ENCODE measurements at regions not wholly inside any gene's neighbourhood (a gene's known extent, or its start where the extent isn't known, plus 50 kb on each side); places are given as distances from the start of the nearest gene placed in this dataset.
A peak's percentile ranks its signal among the peaks of the same experiment; 100 is the strongest.

DNA sequence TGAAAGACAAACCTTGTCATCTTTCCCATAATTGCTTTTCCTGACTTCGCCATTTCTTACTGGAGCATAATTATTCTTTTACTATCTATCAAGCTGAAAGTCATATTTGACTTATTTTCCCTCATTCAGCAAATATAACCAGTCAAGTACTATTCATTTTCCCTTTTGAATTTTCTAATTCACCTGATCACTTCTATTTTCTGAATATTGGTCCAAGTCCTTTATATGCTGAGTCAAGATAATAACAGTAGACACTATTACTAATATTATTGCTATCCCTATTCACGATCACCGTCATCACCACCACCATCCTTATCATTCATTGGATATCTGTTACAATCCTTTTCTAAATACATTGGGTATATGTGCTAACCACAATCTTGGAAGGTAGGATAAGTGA is 728.0 kb downstream of the NOVA1 start:
- Mint-ChIP-seq H3K27me3 (no peaks in the 10 kb centered on the region), H3K9me3 (peaks cover 1% of the 10 kb centered on the region), H3K4me3 (no peak overlapping the region), H3K36me3 (ENCODE audit: low read depth) (no peaks in the 10 kb centered on the region), H3K4me1 (no peaks in the 10 kb centered on the region), H3K27ac (no peak overlapping the region)
- ChIA-PET CTCF (no interaction called here), POLR2A (no interaction called here)
- no peak for DNase-seq

DNA sequence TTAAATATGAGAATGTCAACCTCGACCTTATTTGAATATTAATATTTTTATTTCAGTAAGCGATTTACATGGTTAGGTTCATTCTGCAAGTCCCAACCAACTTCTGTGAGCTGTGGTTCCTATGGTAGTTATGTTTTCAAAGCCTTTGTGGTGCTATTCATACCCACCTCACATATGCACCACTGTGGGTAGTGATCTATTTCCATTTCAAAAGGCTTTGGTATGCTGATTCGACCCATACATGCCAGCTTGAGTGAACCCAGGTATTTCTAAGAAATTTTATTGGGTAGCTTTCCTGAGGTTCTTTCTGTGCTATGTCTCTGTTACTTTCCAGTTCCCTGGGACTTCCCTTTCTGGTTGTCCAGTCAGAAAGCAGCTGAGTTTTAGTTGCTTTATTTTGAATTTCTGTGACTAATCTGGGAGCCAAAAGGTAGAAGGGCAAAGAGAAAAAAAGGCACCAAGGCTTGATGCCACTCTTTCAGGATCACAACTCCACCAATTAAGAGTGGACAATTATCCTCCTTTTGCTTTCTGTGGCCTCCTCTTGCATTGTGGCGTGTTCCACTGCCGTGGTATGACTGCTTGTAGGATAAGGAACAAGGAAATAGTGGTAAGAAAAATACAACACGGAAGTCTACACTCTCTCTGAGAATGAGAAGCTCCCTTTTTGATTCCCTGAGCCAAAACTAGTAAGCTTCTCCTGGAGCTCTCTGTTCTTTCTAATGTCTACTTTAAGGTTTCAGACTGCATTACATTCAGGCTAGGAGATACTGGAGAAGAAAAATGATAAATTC is 729.1 kb downstream of the NOVA1 start:
- no peak for DNase-seq
- Mint-ChIP-seq H3K9me3 (peaks cover 1% of the 10 kb centered on the region), H3K27ac (no peak overlapping the region), H3K4me1 (no peaks in the 10 kb centered on the region), H3K4me3 (no peak overlapping the region), H3K36me3 (ENCODE audit: low read depth) (no peaks in the 10 kb centered on the region), H3K27me3 (no peaks in the 10 kb centered on the region)
- CTCF ChIA-PET: no interaction called here
- POLR2A ChIA-PET: no interaction called here

DNA sequence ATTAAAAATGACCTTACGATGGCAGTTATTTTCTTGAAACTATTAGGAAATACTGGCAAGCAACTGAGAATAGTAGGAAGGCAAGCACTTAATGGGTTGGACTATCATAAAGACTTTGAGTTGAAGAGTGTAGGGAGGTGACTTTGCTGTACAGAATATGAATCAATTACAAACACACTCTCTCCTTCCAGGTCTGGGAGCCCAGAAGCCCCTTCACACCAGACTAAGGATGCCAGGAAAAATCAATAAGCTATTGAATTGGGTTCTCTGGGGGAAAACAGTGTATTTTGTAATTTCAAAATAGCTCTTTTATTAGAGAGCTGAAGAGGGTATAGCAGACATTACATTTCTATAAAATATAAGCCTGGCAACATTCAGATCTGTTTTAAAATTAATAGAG is 736.4 kb downstream of the NOVA1 start:
- CTCF ChIA-PET: no interaction called here
- no peaks in the 10 kb centered on the region for H3K4me1 Mint-ChIP-seq
- H3K27ac Mint-ChIP-seq: no peak overlapping the region
- H3K4me3 Mint-ChIP-seq: no peak overlapping the region
- no peaks in the 10 kb centered on the region for H3K9me3 Mint-ChIP-seq
- H3K36me3 Mint-ChIP-seq (ENCODE audit: low read depth): no peaks in the 10 kb centered on the region
- DNase-seq: no peak
- H3K27me3 Mint-ChIP-seq: no peaks in the 10 kb centered on the region
- POLR2A ChIA-PET: no interaction called here

DNA sequence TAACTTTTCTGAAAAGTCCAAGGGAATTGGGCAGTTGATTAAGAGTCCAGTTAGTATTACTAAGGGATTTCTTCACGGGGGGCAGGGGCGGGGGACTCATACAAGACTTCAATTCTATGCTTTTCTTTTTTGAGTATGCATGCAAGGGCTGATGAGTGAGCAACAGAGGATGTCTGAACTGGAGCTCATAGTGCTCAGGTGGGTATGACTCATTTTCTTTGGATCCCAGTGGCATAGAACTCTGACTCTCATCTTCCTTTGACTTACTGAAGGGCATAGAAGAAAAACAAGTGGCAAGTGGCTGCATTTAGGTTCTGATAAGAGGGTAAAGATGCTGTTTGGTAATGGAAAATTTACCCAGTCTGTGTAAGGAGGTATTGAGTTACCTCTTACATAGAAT is 749.2 kb downstream of the NOVA1 start:
- Mint-ChIP-seq H3K27me3 (no peaks in the 10 kb centered on the region), H3K27ac (no peak overlapping the region), H3K9me3 (peaks cover 4% of the 10 kb centered on the region), H3K4me1 (no peaks in the 10 kb centered on the region), H3K36me3 (ENCODE audit: low read depth) (no peaks in the 10 kb centered on the region), H3K4me3 (no peak overlapping the region)
- POLR2A ChIA-PET: no interaction called here
- no peak for DNase-seq
- CTCF ChIA-PET: no interaction called here

DNA sequence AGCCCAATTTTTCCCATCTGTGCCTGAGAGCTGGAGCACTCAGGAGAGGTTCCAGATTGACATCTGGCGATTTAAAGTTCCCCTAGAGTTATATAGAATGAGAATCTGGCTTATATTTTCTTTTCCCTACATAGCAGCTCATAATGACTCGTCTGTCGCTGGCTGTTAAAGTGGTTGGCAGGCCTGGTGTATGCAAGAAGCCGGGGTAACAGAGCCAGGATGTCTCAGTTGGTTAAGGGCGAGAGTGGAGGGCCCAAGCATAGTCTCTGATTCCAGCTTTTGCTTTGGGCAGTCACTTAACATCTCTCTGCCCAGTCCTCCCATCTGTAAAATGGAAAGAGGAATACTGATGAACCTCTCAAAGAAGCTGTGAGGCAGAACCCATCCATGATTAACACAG is 751.6 kb downstream of the NOVA1 start:
- DNase-seq: no peak
- H3K4me1 Mint-ChIP-seq: no peaks in the 10 kb centered on the region
- ChIA-PET CTCF (no interaction called here), POLR2A (no interaction called here)
- H3K4me3 Mint-ChIP-seq: no peak overlapping the region
- no peak overlapping the region for H3K27ac Mint-ChIP-seq
- no peaks in the 10 kb centered on the region for H3K27me3 Mint-ChIP-seq
- peaks cover 4% of the 10 kb centered on the region for H3K9me3 Mint-ChIP-seq
- H3K36me3 Mint-ChIP-seq (ENCODE audit: low read depth): no peaks in the 10 kb centered on the region

DNA sequence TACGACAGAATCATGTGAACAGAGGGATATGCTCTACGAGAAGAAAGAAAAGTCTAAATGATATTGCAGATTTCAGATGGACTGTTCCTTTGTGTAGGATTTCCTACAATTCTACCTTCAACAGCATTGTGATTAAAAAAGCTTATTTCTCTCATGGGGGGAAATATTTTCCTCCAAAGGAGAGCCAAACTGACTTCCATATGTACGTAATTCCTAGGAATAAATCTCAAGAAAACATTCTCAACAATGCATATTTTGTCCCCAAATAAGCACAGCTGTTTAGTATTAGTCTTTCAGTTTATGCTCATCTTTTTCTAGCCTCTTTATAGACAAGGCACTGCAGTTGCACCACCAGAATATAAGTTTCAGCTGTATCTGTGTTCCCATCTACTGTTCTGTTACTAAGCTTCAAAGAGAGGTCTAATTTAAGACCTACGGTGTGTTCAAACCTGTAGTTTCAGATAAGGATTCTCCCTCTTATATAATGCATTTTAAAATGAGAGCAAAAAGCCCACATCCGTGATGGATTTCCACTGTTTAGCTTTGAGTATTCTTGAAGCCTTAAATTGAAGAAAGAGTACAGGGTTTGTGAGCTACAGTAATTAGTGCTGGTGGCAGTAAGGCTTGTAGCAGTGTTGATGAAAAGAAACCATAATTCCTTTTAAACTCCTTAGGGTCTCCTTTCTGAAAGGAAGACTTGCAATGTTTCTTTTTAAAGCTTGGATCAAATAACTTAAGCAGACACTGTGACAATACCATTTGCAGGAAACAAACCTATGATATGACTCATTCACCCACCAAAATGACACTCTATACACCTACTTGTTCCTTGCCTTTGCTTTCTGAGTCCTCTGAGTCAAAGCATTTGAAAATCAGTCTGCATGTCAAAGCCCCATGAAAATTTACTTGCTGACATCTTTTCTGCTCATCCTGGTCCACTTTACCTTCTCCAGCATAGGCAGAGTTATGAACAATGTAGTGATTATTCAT is 754.1 kb downstream of the NOVA1 start:
- CTCF ChIA-PET: no interaction called here
- Mint-ChIP-seq H3K4me1 (no peaks in the 10 kb centered on the region), H3K27me3 (no peaks in the 10 kb centered on the region), H3K27ac (no peak overlapping the region), H3K4me3 (no peak overlapping the region), H3K36me3 (ENCODE audit: low read depth) (no peaks in the 10 kb centered on the region), H3K9me3 (peaks cover 2% of the 10 kb centered on the region)
- no peak for DNase-seq
- POLR2A ChIA-PET: no interaction called here

DNA sequence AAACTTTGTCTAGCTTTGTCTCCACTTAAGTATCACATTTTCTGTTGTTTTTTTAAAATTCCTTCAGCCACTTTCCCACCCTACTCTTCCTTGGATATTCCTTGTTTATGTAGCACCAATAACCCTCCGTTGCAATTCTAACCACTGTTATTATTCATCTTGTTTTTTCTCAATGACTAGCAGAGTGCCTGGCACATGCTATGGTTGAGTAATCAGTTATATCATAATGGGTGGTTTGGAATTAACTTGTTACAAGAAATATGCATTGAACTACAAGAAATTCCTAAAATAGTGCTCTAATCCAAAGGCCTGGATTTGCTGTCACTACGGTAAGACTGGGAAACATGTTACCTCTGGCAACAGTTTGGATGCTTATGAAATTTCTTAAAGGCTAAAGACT is 756.6 kb downstream of the NOVA1 start:
- Mint-ChIP-seq H3K36me3 (ENCODE audit: low read depth) (no peaks in the 10 kb centered on the region), H3K9me3 (peaks cover 2% of the 10 kb centered on the region), H3K27ac (no peak overlapping the region), H3K27me3 (no peaks in the 10 kb centered on the region), H3K4me1 (no peaks in the 10 kb centered on the region), H3K4me3 (no peak overlapping the region)
- no peak for DNase-seq
- CTCF ChIA-PET: no interaction called here
- POLR2A ChIA-PET: no interaction called here

DNA sequence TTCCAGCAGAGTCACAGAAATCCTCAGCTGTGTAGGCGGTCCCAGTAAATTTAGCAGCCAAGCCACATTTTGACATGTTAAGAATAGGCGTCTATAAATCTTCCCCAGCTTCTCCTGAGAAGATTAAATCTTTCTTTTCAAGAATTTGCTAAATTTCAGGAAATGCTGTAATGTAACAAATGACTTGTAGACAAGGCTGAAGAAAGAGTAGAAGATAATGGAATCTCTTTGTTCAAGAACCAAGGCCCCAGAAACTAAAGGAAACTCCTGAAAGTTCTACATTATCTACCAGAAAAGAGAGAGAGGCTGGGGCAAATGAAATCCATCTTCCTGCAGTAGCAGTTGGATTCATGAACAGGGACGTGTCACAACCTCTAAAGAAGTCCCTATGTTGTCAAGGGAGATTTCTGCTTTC is 760.3 kb downstream of the NOVA1 start:
- Mint-ChIP-seq H3K27ac (no peak overlapping the region), H3K36me3 (ENCODE audit: low read depth) (no peaks in the 10 kb centered on the region), H3K4me1 (no peaks in the 10 kb centered on the region), H3K4me3 (no peak overlapping the region), H3K9me3 (peaks cover 2% of the 10 kb centered on the region), H3K27me3 (no peaks in the 10 kb centered on the region)
- ChIA-PET POLR2A (no interaction called here), CTCF (no interaction called here)
- DNase-seq: no peak

DNA sequence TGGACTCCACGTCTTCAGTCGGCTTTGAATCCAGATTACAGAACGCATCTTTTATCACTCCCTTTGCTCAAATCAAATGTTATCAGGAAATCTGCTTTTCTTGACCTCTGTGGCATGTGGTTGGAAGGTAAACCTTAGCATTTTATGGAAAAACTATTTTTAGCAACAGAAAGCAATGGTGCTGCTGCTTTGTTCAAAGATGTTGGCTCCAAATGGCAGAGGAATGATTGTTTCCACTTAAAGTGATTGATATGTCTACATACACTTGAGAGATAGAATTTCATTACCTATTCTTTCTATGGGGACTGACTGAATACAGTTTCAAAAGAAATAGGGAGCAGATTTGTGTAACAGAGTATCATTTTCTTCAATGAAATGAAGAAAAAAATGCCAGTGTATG is 761.2 kb downstream of the NOVA1 start:
- Mint-ChIP-seq H3K4me3 (no peak overlapping the region), H3K36me3 (ENCODE audit: low read depth) (no peaks in the 10 kb centered on the region), H3K4me1 (no peaks in the 10 kb centered on the region), H3K9me3 (peaks cover 2% of the 10 kb centered on the region), H3K27ac (no peak overlapping the region), H3K27me3 (no peaks in the 10 kb centered on the region)
- POLR2A ChIA-PET: no interaction called here
- DNase-seq: no peak
- CTCF ChIA-PET: no interaction called here

DNA sequence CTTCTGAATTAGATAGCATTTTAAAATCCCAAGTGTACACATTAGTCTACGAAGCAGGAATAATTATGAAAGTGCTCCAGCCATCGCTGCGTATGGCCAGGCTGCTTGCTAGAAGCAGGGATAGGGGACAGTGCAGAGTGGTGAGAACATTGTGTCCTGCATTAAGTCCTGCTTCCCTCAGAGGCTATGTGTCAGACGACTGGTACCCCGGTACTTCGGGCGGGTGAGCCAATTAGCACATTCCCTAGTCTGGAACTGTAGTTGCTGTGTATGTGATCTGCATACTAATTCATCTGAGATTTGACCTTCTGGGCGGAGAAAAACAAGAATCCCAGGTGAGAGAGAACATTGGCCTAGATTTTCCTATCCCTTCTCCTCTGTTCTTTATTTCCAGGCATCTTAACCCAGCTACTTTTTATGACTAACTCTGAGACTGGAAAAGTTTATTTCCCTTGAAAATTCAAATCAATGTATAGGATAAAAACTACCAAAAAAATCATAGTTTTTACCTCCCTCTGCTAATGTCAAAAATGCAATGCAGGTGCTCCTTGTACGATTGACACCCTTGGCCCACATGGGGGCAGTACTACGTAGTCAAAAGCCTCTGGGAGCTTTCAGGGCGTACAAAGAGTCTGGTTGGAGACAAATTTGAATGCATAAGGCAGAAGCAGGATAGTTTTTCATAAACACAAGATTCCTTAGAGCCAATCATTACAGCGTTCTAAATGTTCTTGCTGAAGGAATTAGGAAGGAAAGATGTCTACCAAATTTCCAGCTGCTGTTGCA is 764.3 kb downstream of the NOVA1 start:
- H3K4me3 Mint-ChIP-seq: no peak overlapping the region
- no peaks in the 10 kb centered on the region for H3K36me3 Mint-ChIP-seq (ENCODE audit: low read depth)
- H3K27me3 Mint-ChIP-seq: no peaks in the 10 kb centered on the region
- POLR2A ChIA-PET: no interaction called here
- no peaks in the 10 kb centered on the region for H3K4me1 Mint-ChIP-seq
- CTCF ChIA-PET: no interaction called here
- peaks cover 2% of the 10 kb centered on the region for H3K9me3 Mint-ChIP-seq
- DNase-seq: peak; percentile 6
- H3K27ac Mint-ChIP-seq: no peak overlapping the region

DNA sequence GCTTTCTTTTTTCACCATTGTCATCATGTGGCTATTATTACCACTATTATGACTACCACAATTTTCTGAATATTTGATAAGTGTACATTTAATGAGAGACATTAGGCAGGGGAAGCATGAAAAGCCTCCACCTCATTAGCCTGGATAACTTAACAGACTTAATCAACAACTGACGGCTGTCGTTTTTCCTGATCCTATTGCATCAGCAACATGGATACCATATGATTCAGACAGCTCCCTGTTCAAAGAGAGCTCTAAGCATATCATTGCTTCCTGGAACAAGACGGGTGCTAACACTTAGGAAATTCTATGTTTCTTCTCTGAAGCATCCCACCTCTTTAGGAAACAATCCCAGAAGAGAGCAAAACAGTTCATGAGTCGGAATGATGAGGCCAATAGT is 765.2 kb downstream of the NOVA1 start:
- H3K27me3 Mint-ChIP-seq: no peaks in the 10 kb centered on the region
- H3K4me3 Mint-ChIP-seq: no peak overlapping the region
- no peaks in the 10 kb centered on the region for H3K9me3 Mint-ChIP-seq
- no peaks in the 10 kb centered on the region for H3K36me3 Mint-ChIP-seq (ENCODE audit: low read depth)
- H3K4me1 Mint-ChIP-seq: no peaks in the 10 kb centered on the region
- DNase-seq: no peak
- POLR2A ChIA-PET: no interaction called here
- CTCF ChIA-PET: no interaction called here
- no peak overlapping the region for H3K27ac Mint-ChIP-seq

DNA sequence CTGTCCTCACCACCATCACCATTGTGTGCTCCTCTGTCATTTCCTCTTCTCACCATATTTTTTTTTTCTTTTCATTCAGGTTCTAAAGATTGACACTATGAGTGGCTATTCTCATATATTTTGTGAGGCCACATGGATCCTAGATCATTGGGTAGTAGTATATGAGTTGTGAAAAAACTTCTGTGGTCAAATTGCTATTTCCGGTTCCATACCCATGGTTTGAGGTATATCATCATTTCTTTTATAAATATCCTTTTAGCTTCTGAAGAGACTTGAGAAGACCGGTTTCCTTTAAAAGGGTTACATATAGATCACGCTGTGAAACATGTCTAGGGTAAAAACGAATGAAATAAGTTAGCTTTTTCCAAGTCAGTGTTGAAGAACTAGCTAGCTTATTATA is 769.3 kb downstream of the NOVA1 start:
- Mint-ChIP-seq H3K4me1 (no peaks in the 10 kb centered on the region), H3K27ac (no peak overlapping the region), H3K27me3 (no peaks in the 10 kb centered on the region), H3K9me3 (no peaks in the 10 kb centered on the region), H3K36me3 (ENCODE audit: low read depth) (no peaks in the 10 kb centered on the region), H3K4me3 (no peak overlapping the region)
- POLR2A ChIA-PET: no interaction called here
- CTCF ChIA-PET: no interaction called here
- no peak for DNase-seq

DNA sequence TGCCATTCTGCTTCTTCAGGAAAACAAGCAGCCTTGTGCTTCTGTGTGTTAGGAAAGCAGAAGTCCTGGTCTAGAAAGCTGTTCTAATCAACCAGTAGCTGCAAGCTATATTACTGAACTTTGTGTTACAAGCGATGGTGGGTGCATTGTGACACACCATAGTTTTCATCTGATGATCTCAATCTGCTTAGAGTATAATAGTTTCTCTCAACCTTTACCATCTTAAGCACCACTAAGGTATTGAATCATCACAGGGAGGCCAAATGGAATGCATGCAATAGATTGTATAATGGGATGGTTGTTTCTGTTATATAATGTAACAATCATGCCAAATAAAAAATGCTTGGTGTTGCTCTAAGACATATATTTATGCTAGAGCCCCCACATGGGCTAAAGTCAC is 771.7 kb downstream of the NOVA1 start:
- Mint-ChIP-seq H3K4me3 (no peak overlapping the region), H3K9me3 (no peaks in the 10 kb centered on the region), H3K4me1 (no peaks in the 10 kb centered on the region), H3K27ac (no peak overlapping the region), H3K27me3 (no peaks in the 10 kb centered on the region), H3K36me3 (ENCODE audit: low read depth) (no peaks in the 10 kb centered on the region)
- ChIA-PET CTCF (no interaction called here), POLR2A (no interaction called here)
- no peak for DNase-seq
